Activated naive CD8-positive, alpha-beta T cell (primary cell): ENCODE measurements at regions not wholly inside any gene's neighbourhood (a gene's known extent, or its start where the extent isn't known, plus 50 kb on each side); places are given as distances from the start of the nearest gene placed in this dataset.

Source experiments
- H3K27ac Mint-ChIP-seq: one replicate; pipeline ENCODE4 v1.8.0; 2021; ENCODE audit warnings: mixed read lengths
- H3K27me3 Mint-ChIP-seq: one replicate; pipeline ENCODE4 v1.8.0; 2021; ENCODE audit warnings: mixed read lengths
- H3K36me3 Mint-ChIP-seq: one replicate; pipeline ENCODE4 v1.8.0; 2021; ENCODE audit warnings: mixed read lengths
- H3K4me1 Mint-ChIP-seq: one replicate; pipeline ENCODE4 v1.8.0; 2021; ENCODE audit warnings: low read depth, mixed read lengths
- H3K4me3 Mint-ChIP-seq: one replicate; pipeline ENCODE4 v1.8.0; 2021; ENCODE audit warnings: mild to moderate bottlenecking, mixed read lengths
- H3K9me3 Mint-ChIP-seq: one replicate; pipeline ENCODE4 v1.8.0; 2021; ENCODE audit warnings: low read depth, mixed read lengths

DNA sequence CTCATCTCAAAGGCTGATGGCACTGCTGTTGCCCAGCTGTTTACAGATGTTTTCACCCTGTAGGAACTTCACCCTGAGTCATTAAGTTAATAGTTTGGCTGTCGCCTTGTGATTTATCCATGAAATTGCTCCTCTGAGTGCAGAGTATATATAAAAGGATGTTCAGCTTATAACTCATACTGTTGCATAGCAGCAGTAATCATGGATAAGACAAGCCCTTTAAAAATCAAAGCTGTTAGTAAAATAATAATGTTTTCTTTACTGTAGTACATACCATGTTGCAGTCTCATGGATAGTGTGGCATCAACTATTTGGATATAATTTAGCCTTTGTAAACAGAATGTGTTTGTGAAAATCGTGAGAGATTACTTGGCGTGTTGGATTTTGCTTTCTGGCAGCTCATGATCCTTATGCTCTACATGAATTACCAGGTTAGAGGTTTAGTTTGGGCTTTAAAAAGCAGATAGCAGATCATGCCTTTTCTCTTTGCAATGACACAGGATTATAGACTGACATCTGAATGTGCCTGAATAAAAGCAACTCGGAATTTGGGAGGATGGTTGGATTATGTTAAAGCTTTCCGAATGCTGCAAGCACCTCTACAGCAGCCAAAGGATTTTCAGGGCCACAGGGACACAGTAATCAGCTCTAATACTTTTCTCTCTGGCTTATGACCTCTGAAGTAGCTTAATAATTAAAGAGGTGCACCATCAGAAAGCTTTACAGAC is 279.7 kb upstream of the ATP2B1 start:
- Mint-ChIP-seq H3K4me3 (no peak overlapping the region), H3K9me3 (no peaks in the 10 kb centered on the region), H3K27ac (no peak overlapping the region), H3K4me1 (peaks cover 17% of the 10 kb centered on the region), H3K36me3 (peaks cover 4% of the 10 kb centered on the region), H3K27me3 (no peaks in the 10 kb centered on the region)

DNA sequence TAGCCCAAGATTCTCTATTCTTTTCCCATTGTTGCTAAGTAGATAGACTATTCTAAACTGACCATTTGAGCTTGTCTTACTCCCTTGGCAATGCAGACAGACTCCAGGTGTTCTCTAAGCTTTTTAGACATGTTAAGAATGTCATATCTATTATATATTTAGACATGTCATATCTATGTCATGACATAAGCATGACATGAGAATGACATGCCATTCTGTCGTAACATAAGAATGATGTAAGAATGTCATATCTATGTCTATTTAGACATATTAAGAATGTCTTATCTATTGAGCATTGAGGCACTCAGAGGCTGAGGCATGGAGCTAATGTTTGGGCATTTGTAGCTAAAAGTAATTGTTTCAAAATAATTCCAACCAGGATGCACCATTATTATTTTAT is 277.3 kb upstream of the ATP2B1 start:
- no peaks in the 10 kb centered on the region for H3K4me1 Mint-ChIP-seq
- H3K4me3 Mint-ChIP-seq = no peak overlapping the region
- H3K27me3 Mint-ChIP-seq = no peaks in the 10 kb centered on the region
- H3K36me3 Mint-ChIP-seq = peaks cover 2% of the 10 kb centered on the region
- H3K9me3 Mint-ChIP-seq = no peaks in the 10 kb centered on the region
- H3K27ac Mint-ChIP-seq = no peak overlapping the region

DNA sequence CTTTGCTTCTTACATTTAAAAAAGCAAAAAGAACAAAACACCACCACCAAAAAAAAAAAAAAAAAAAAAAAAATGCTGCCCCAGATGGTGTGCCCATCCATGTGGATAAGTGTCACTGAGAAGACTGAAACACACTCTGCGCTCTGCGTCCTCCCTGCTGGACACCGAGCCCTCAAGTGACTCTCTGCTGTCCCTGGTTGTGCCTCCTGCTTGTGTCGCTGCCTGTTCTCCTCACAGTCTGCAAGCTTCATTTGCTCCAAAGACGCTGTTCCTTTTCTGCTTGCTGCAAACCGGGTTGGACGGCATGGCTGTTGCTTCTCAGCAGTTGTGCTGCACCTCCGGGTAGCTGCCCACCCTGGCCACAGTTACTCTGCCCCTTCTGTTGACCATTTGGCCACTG is 276.2 kb upstream of the ATP2B1 start:
- Mint-ChIP-seq H3K36me3 (peaks cover 2% of the 10 kb centered on the region), H3K9me3 (no peaks in the 10 kb centered on the region), H3K27ac (no peak overlapping the region), H3K4me1 (no peaks in the 10 kb centered on the region), H3K4me3 (no peak overlapping the region), H3K27me3 (no peaks in the 10 kb centered on the region)

DNA sequence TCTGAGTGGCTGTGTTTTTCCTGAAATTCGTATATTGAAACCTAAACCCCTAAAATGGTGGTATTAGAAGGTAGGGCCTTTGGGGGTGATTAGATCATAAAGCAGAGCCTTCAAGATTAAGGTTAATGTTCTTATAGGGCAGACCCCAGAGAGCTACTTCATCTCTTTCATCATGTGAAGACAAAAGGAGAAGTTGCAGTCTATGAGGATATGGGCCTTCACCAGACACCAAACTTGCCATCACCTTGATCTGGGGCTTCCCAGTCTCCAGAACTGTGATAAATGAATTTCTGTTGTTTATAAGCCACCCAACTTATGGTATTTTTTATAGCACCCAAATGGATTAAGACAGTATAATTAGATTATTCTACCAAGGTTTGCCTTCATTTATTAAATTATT is 275.0 kb upstream of the ATP2B1 start:
- Mint-ChIP-seq H3K27ac (no peak overlapping the region), H3K4me1 (no peaks in the 10 kb centered on the region), H3K9me3 (no peaks in the 10 kb centered on the region), H3K36me3 (peaks cover 2% of the 10 kb centered on the region), H3K4me3 (no peak overlapping the region), H3K27me3 (no peaks in the 10 kb centered on the region)

DNA sequence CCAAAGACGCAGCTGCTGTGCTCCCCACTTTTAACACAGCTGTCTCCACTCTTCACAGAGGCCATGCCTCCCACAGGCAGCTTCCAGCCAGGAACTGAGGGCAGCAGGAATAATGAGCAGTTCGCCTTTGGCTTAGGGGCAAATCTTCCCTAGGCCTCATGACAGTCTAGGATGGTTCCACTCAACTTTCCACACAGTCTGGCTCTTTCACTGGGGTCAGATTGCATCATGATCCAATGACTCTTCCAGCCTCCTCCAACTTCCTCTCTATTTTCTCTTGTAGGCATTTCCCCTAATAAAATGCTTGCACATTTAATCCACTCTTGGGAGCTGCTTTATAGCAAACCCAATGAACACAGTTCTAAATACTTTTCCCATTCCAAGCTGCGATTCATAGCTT is 271.6 kb upstream of the ATP2B1 start:
- Mint-ChIP-seq H3K36me3 (peaks cover 3% of the 10 kb centered on the region), H3K27ac (no peak overlapping the region), H3K4me1 (peaks cover under 1% of the 10 kb centered on the region), H3K27me3 (peaks cover 1% of the 10 kb centered on the region), H3K4me3 (no peak overlapping the region), H3K9me3 (no peaks in the 10 kb centered on the region)

DNA sequence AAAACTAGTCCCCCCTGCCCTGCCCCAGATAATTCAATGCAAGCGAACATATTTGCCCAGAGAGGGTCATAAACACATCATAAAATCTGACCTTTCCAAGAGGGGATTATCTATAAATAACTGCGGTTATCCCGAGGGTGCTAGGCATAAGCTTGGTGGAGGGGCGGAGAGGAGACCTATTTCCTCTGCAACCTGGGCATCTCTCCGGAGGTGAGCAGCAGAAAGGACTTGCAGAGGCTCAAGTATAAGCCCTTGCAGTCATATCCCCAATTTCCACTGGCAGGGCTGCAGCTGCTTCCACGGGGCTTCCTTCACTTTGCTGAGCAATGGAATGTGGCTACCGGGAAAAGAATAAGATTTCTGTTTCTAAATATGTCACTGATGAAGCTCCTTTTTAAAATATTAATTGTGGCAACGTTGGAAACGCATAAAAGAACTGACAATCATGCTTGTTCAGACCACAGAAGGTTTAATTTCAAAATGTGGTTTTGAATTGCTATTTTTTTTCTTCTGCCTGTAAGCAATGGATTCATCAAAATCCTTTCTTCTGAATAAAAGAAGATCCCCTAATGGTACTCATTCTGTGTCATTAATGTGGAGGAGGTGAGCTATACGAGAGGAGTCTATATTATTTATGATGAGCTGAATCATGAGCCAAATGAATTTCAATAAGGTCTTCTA is 268.9 kb upstream of the ATP2B1 start:
- Mint-ChIP-seq H3K4me3 (no peak overlapping the region), H3K27ac (no peak overlapping the region), H3K27me3 (peaks cover 1% of the 10 kb centered on the region), H3K36me3 (peaks cover 2% of the 10 kb centered on the region), H3K4me1 (peaks cover 1% of the 10 kb centered on the region), H3K9me3 (no peaks in the 10 kb centered on the region)

DNA sequence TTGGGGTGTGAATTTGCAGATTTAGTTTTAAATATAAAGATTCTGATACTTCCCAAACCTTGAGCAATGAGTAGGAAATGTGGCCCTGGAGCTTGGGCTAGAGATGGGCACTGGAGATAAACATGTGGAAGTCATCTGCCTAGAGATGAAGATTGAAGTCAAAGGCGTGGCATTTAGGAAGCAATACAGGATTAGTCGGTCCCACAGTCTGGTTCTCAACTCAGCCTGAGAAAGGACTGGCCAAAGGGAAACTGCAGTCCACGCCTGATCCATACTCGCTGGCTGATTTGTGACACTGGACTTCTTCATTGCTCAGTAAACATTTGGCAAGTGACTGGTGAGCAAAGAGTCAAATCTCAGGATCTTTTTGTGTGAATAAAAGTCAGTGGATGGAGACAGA is 268.2 kb upstream of the ATP2B1 start:
- Mint-ChIP-seq H3K27me3 (peaks cover 1% of the 10 kb centered on the region), H3K4me1 (peaks cover 1% of the 10 kb centered on the region), H3K36me3 (peaks cover 2% of the 10 kb centered on the region), H3K9me3 (no peaks in the 10 kb centered on the region), H3K27ac (no peak overlapping the region), H3K4me3 (no peak overlapping the region)

DNA sequence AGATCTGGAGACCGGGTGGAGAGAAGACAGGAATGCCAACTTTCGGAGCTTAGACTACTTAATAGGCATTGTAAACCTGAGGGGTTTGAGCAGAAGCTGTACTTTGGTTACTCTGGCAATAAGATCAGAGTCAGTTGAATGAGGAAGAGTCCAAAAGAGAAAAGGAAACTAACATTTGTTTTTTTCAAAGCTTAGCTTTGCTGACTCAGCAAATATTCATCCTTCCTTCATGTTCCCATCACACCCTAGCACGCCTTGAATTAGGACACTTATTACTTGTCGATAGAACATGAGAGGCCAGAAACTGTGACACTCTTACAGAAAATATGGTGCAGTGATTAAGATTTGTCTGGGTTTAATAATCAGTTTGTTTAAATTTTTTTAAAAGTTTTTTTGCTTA is 266.9 kb upstream of the ATP2B1 start:
- peaks cover 1% of the 10 kb centered on the region for H3K27me3 Mint-ChIP-seq
- peaks cover 2% of the 10 kb centered on the region for H3K36me3 Mint-ChIP-seq
- H3K4me1 Mint-ChIP-seq = peaks cover 11% of the 10 kb centered on the region
- no peaks in the 10 kb centered on the region for H3K9me3 Mint-ChIP-seq
- H3K4me3 Mint-ChIP-seq = no peak overlapping the region
- H3K27ac Mint-ChIP-seq = no peak overlapping the region

DNA sequence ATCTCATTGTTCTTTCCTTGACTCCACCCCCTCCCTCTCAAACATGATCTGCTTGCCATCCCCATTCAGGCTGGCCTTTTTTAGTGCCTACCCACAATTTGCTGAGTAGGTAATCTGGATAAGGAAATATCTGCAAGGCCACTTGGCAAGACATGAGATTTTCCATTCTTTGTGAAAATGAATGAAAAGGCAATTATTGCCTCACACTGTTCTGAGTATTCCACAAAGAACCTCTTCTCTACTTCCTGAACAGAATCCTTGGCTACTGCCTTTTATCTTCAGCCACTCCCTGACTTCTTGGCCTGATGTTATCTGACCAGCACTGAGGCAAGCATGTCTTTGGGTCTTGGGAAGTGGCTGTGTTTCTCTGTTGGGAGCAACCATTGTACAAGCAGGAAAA is 263.2 kb upstream of the ATP2B1 start:
- Mint-ChIP-seq H3K4me3 (no peak overlapping the region), H3K36me3 (peaks cover 2% of the 10 kb centered on the region), H3K27me3 (no peaks in the 10 kb centered on the region), H3K27ac (no peak overlapping the region), H3K4me1 (peaks cover 11% of the 10 kb centered on the region), H3K9me3 (peaks cover 4% of the 10 kb centered on the region)

DNA sequence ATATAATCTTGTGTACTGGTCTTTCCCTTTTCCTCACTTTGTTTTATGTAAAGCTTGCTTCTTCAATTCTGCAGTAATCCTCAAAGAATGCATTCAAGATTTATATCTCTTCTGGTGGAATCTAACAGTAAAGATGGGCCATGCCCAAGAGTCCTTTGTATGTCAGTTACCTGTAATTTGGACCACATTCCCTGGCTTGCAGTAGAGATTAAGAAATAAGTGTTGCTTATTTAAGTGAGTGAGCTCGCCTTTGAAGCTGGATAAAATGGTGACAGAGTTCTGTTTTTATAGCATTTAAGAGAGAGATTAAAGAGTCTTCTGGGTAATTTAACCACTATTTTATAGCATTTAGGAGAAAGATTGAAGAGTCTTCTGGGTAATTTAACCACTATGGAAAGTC is 262.1 kb upstream of the ATP2B1 start:
- H3K27ac Mint-ChIP-seq = no peak overlapping the region
- peaks cover 2% of the 10 kb centered on the region for H3K36me3 Mint-ChIP-seq
- no peak overlapping the region for H3K4me3 Mint-ChIP-seq
- no peaks in the 10 kb centered on the region for H3K27me3 Mint-ChIP-seq
- peaks cover 11% of the 10 kb centered on the region for H3K4me1 Mint-ChIP-seq
- peaks cover 4% of the 10 kb centered on the region for H3K9me3 Mint-ChIP-seq

DNA sequence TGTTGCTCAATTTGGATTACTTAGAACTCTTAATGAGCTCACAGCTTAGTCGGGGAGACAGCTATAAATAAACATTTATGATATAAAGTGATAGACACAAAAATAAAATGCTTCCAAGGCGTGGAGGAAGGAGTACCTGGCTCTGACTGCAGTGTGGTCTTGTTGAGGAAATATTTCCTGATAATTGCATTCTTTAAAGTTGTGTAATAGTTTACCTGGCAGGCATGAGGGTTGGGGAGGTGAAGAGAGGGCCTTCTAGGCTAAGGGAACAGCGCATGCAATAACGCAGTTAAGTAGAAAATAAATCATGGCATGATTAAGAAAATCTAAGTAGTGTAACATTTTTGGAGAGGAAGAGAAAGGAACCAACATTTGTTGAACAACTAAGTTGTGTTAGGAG is 260.5 kb upstream of the ATP2B1 start:
- H3K27me3 Mint-ChIP-seq = no peaks in the 10 kb centered on the region
- H3K9me3 Mint-ChIP-seq = peaks cover 4% of the 10 kb centered on the region
- H3K4me3 Mint-ChIP-seq = no peak overlapping the region
- H3K4me1 Mint-ChIP-seq = peaks cover 10% of the 10 kb centered on the region
- no peak overlapping the region for H3K27ac Mint-ChIP-seq
- peaks cover 2% of the 10 kb centered on the region for H3K36me3 Mint-ChIP-seq

DNA sequence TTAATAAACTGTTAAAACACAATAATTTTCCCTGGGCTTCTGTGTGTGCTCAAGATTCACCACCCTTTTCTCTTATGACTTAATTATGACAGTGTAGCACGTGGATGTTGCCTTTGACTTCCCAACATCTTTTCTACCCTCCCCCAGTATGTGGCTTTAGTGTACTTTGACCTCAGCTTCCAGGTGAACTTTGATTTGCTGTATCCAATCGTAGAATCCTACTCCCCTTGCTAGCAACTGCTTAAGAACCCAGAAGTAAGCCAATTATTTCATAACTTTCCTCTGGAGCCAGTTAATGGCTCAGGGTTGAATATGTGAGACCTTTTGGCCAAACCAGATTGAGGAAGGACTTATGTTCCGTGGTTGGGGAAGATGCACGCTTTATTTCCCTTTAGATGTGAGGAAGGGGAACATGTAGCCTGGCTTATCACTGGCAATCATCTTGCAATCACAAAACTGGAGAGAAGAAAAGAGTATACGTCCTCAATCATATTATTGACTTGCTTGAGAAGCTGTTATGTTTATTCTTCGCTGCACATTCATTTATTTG is 259.6 kb upstream of the ATP2B1 start:
- Mint-ChIP-seq H3K27me3 (no peaks in the 10 kb centered on the region), H3K9me3 (peaks cover 4% of the 10 kb centered on the region), H3K36me3 (peaks cover 2% of the 10 kb centered on the region), H3K27ac (no peak overlapping the region), H3K4me3 (no peak overlapping the region), H3K4me1 (peaks cover 10% of the 10 kb centered on the region)

DNA sequence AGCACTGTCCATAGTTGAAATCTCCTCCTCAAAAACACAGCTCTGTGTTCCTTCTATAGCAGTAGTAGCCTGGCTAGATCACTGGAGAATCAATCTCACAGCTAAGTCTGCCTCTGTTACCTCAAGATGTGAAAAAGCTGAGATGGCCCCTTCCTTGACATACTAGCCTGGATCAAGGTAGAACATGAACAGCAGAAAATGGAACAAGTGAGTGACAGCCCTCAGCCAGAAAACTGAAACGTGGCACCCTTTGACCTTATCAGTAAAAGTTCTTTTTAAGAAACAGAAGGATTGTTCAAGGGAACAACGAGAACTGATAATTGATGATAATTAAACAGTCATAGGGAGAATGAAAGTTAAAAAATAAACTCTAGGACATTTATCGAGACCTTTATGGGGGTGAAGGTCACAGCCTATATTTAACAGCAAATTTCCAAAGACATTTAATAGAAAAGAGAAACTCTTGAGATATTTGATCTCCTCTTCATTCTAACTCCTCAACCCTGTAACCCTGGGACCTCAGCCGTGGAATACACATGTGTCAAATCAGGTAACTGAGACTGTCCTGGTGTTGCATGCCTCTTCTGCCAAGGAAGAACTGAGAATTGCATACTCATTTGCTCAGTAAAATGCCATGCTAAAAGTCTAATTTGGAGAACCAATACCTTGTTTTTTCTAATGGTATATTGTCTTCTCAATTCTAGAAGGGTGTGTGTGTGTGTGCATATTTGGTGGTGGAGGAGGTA is 258.0 kb upstream of the ATP2B1 start:
- peaks cover 4% of the 10 kb centered on the region for H3K9me3 Mint-ChIP-seq
- peaks cover 14% of the 10 kb centered on the region for H3K4me1 Mint-ChIP-seq
- H3K27me3 Mint-ChIP-seq = no peaks in the 10 kb centered on the region
- H3K27ac Mint-ChIP-seq = no peak overlapping the region
- peaks cover 2% of the 10 kb centered on the region for H3K36me3 Mint-ChIP-seq
- no peak overlapping the region for H3K4me3 Mint-ChIP-seq

DNA sequence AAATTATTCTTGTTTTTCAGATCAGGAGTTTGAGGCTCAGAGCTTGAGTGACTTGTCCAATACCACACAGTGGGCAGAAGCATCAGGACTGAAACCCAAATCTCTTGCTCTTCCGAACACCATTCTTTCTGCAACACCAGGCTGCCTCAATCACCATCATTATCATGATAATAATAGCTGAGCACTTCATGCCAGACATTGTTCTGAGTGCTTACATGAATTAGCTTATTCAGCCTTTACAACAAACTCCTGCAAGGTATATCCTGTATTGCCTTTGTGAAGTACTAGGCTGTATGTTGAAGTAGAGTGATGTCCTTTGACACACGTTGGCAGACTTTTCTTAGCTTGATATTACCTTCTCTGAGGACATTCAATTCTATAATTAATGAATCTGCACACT is 257.4 kb upstream of the ATP2B1 start:
- Mint-ChIP-seq H3K27ac (no peak overlapping the region), H3K4me3 (no peak overlapping the region), H3K9me3 (peaks cover 4% of the 10 kb centered on the region), H3K27me3 (no peaks in the 10 kb centered on the region), H3K4me1 (peaks cover 13% of the 10 kb centered on the region), H3K36me3 (peaks cover 4% of the 10 kb centered on the region)

DNA sequence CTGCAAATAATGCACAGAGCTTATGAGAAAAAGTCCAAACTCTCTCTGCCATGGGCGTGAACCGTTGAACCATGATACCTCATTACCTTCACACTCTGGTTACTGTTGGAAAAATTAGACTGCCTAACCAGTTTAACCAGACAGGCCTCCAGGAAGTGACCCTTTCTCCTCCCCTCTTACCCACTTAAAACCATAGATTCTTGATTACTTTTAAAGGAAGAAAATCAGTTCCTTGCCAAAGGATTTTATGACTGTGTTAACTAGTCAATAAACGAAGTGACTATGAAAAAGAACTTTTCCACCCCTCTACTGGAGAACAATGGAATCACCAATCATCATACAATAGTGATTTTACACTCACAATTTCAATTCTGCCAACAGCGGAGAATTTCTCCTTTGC is 254.0 kb upstream of the ATP2B1 start:
- H3K4me3 Mint-ChIP-seq = no peak overlapping the region
- H3K27ac Mint-ChIP-seq = no peak overlapping the region
- peaks cover 4% of the 10 kb centered on the region for H3K36me3 Mint-ChIP-seq
- H3K4me1 Mint-ChIP-seq = peaks cover 23% of the 10 kb centered on the region
- H3K9me3 Mint-ChIP-seq = no peaks in the 10 kb centered on the region
- H3K27me3 Mint-ChIP-seq = no peaks in the 10 kb centered on the region
